GM21526 (cell line): ENCODE measurements at regions not wholly inside any gene's neighbourhood (a gene's known extent, or its start where the extent isn't known, plus 50 kb on each side); places are given as distances from the start of the nearest gene placed in this dataset.
"Not testable (repeated sequence)": the region's sequence is repeated elsewhere in the genome, so short reads cannot be mapped to it uniquely, and the experiment has no call there.

Experiments
- ATAC-seq: cut with Tn5 transposase; IDR thresholded peaks from one replicate; pipeline ENCODE4 v1.9.1; 2021; ENCODE audit warnings: moderate library complexity; ENCODE audit not compliant: unreplicated experiment, low FRiP score

DNA sequence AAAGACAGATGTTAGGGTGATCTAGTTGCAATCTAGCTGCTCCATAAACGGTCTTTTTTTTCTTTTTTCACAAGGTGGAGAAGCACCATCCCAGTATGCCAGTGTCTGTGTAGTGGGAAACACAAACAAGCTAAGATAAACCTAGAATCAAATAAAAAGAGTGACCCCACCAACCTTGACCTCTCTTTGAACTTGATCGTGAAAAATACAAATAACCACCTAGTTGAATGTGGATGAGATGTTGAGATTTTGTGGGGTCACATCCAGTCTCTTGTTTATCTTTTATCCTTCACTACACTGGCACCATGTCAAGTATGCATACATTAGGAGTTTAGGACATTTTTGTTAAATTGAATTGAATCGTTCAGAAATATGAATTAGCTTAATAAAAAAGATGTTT is 194.6 kb upstream of the EYA4 start:
- ATAC-seq = no peak

- no peak for ATAC-seq
Observed at GRCh38 chr6:133047065-133047665, 194.0 kb upstream of the EYA4 start.

GRCh38 chr6:133047706-133048105 is 193.5 kb upstream of the EYA4 start:
- ATAC-seq = no peak

- no peak for ATAC-seq
Observed at GRCh38 chr6:133051240-133051639, 189.9 kb upstream of the EYA4 start.

DNA sequence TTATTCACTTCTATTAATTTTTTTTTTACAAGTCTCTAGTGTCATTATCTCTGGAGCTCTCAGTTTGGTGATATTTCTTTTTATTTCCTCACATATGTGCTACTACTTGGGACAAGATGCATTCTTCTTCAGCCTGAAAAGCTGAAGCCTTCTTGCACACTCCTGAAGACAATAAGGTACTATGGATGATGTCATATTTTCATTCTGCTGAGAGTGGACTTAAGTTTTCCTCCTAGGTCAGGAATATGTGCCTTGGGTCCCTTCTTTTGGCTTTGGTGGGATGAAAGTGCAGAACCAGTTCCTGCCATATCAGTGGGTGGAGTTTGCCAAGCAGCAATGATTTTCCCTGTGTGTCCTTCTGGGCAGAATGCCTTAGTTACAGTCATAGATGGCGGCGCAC is 188.7 kb upstream of the EYA4 start:
- ATAC-seq = no peak

DNA sequence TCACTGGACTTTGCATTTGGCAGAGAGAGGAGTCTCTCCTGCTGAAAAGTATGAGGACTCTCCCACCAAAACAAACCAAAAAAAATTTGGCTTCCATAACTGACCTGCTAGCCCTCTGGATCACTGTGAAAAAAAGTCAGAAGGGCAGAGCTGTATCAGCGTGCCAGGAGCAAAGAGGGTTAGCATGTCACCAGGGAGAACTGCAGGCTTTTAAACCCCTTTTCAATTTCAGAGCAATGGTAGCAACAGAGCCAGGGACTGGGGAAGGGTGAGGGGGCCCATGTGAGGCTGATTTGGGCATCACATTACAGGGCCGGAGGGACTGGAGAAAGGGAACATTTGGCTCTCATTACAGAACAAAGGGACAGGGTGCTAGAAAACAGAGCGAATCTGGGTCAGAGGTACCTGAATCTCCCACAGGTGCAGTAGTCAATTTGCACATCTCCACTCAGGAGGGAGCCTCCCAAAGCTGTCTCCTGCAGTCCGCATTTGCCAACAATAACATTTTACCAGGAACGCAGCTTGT is 185.7 kb upstream of the EYA4 start:
- ATAC-seq = no peak

DNA sequence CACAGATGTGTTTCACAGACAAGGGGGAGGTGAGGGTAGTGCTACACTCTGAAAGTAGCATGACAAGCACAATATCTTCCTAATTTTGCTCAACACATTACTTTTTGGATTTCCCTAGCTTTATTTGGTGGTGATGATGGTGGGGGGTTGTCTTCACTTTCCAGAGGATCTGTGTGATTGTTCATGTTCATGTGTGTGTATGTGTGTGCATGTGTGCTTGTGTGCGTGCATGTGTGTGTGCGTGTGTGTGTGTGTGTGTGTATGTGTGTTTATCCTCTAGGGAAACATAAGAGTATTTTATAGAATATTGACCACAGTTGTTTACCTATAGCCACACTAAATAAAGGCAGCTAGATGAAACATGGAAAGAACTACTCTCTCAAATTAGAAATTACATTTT is 183.8 kb upstream of the EYA4 start:
- no peak for ATAC-seq

- no peak for ATAC-seq
Observed at GRCh38 chr6:133062077-133062476, 179.1 kb upstream of the EYA4 start.

GRCh38 chr6:133062696-133063306 is 178.4 kb upstream of the EYA4 start:
- ATAC-seq = no peak

GRCh38 chr6:133067960-133068359 is 173.2 kb upstream of the EYA4 start:
- no peak for ATAC-seq

DNA sequence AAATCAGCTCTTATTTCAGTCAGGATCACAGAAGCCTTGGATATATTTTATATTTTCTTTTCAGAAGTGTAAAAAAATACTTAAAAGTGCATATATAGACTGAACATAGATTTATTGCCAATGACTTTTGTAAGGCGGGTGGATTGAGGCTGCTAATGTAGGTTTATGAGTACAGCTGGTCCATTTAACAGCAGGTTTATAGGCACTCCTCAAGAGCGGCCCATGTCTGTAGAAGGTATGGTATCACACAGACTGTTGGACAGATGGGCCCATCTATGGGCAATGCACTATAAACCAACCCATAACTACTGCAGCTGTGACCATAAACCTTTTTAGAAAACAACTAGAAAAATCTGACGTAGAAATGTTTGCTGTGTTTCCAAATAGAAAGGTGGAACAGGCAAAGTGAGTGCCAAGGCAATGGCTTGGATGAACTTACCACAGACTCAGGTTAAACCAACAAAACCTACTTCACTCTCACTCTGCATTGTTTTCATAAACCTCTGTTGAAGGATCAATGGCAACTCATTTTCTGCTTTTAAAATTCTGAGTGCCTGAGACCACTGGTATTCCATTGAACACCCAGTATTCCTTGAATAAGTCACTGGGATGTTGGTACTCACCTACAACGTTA is 170.6 kb upstream of the EYA4 start:
- no peak for ATAC-seq

- ATAC-seq = no peak
Observed at GRCh38 chr6:133079901-133080300, 161.3 kb upstream of the EYA4 start.

DNA sequence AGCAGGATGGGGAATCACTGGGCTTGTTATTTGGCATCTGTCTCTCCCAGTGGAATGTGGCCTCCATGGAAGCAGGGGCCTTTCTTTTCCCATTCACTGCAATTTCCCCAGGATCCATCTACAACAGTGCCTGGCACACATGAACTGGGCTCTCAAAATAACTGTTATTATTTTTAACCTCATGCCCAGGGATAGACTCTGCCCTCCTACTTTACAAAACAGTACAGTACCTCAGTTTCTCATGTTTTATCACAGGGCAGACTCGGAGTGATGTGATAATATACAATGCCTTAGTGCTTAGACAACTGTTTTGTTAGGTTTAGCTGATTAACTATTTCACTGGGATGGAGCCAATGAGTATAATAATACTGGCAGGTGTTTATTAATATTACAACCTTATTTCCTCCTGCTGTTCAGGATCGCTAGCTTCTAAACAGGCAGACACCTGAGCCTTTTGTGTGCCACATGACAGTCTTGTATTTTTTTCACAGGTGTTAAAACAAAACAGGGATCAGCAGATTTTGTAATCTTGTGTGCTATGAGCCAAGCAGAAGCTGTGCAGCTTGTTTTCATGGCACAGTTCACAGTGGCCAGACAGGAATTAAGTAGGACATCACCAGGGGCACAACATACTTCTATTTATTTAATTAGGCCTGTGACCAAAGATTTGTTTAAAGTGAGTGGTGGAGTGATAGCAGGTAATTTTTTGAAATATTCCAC is 157.7 kb upstream of the EYA4 start:
- no peak for ATAC-seq

GRCh38 chr6:133085471-133085870 is 155.7 kb upstream of the EYA4 start:
- ATAC-seq = no peak

DNA sequence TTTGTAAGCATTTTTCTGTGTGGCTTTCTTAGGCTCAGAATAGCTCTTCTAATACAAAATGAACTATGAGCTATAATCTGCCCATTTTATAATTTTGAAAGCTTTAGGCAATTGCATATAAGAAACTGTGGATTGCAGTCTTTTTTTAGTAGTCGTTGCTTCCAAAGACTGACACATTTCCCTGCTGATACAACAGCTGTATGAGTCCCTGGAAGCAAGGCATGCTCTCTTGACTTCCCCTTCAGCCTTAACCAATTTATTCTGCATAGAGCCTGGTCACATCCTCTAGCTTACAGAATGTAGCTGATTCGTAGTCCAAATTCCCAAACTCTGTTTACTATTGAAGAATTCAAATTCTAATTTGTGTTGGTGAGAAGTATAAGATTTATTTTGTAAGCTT is 155.3 kb upstream of the EYA4 start:
- no peak for ATAC-seq

DNA sequence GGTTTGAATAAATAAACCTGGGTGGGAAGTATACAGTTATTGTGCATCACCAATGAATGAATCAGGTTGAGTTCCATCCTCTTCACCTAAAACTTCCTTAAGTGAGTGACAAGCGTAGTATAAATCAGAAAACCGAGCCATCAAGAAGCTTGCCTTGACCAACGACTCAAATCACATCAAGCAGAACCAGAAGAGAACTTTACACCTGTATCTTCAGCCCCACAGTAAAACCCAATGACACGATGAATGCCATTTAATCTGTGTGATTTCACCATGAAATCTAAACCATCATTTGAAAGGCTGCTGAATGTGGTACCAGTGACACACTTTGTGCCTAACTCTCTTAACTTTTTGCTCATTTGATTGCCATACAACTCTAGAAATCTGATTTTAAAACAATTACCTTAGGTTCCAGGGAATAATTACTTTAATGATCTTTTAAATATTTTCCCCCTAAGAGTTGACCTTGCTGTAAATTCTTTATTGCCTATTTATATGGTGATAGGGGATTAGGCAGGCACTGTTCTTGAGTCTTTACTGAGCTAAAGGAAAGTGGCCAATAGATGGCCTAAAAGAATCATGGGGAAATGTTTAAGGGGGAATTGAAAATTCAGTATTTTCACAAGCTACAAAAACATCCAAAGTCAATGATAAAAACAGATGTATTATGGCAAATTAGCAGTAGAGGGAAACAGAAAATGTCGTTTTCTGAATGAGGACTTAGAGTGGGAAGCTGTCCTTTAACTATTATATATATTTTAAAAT is 152.0 kb upstream of the EYA4 start:
- ATAC-seq = no peak

GRCh38 chr6:133092199-133092598 is 149.0 kb upstream of the EYA4 start:
- ATAC-seq = no peak

- no peak for ATAC-seq
Observed at GRCh38 chr6:133092771-133093170, 148.4 kb upstream of the EYA4 start.

DNA sequence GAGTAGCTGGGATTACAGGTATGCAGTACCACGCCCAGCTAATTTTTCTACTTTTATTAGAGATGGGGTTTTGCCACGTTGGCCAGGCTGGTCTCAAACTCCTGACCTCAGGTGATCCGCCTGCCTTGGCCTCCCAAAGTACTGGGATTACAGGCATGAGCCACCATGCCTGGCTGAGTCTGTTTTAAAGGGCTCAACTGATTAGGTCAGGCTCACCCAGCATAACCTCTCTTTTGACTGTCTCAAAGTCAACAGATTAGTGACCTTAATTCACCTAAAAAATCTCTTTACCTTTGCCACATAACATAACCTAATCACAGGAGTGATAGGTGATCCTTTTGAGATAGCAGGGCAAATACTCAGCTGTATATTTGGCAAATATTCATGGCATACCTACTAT is 147.9 kb upstream of the EYA4 start:
- not testable (repeated sequence) for ATAC-seq

GRCh38 chr6:133093956-133094355 is 147.2 kb upstream of the EYA4 start:
- ATAC-seq = no peak

DNA sequence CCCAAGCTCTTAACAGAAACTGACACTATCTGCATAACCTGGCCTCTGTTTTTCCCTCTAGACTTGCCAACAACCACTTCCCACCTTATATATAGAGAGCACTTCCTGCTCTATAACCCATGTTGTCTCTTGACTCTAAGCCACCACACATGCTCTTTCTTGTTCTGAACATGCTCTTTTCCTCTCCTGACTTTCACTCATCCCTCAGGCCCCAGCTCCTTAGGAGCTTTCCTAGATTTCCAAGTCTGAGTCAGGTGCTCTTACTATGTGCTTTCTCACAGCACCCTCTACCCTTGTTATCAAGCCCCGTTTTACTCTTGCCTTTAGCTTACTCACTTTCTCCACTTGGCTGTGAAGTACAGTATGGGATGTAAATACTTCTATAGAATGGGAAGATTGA is 143.9 kb upstream of the EYA4 start:
- no peak for ATAC-seq
